IPS-15b (cell line): ENCODE measurements at regions not wholly inside any gene's neighbourhood (a gene's known extent, or its start where the extent isn't known, plus 50 kb on each side); places are given as distances from the start of the nearest gene placed in this dataset.

Experiments used
- H3K27me3 ChIP-seq: one replicate; pipeline ENCODE4 v1.6.1; 2013; ENCODE audit warnings: low read length; ENCODE audit not compliant: control insufficient read depth, insufficient read depth
- H3K36me3 ChIP-seq: one replicate; pipeline ENCODE4 v1.6.1; 2013; ENCODE audit warnings: low read length; ENCODE audit not compliant: control insufficient read depth, insufficient read depth
- H3K4me1 ChIP-seq: one replicate; pipeline ENCODE4 v1.6.1; 2013; ENCODE audit warnings: mild to moderate bottlenecking, low read length; ENCODE audit not compliant: control insufficient read depth, insufficient read depth
- H3K4me3 ChIP-seq: one replicate; pipeline ENCODE4 v1.5.1; 2013; ENCODE audit warnings: low read depth, low read length
- H3K9ac ChIP-seq: one replicate; pipeline ENCODE4 v1.6.1; 2013; ENCODE audit warnings: low read depth, mild to moderate bottlenecking, low read length
- H3K9me3 ChIP-seq: one replicate; pipeline ENCODE4 v1.6.1; 2013; ENCODE audit warnings: mild to moderate bottlenecking, low read length; ENCODE audit not compliant: control insufficient read depth, insufficient read depth

GRCh38 chr13:70604448-70604847 is 496.2 kb upstream of the KLHL1 start:
- peaks cover 5% of the 10 kb centered on the region for H3K4me1 ChIP-seq
- H3K9ac ChIP-seq, result no peak overlapping the region
- H3K36me3 ChIP-seq, result no peaks in the 10 kb centered on the region

DNA sequence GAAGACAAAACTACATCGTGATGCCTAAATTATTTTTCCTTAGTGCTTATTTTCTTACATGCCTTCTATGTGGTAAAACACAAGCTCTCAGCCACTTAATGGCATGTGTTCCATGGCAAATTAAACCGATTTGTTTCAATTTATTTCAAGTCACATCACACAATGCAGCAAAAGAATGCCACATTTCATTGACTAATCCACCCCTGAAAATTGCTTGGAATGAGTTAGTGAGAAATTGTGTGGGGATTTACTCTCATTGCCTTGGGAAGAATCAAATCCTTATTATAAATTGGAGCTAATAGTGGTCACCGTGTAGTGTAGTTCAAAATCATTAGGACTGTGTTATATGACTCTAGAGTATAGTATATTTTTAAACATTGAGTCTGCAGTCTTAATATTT is 485.5 kb upstream of the KLHL1 start:
- H3K9me3 ChIP-seq, result no peaks in the 10 kb centered on the region
- no peaks in the 10 kb centered on the region for H3K36me3 ChIP-seq
- no peak overlapping the region for H3K4me3 ChIP-seq
- no peak overlapping the region for H3K9ac ChIP-seq
- no peaks in the 10 kb centered on the region for H3K27me3 ChIP-seq
- no peaks in the 10 kb centered on the region for H3K4me1 ChIP-seq

More at GRCh38 chr13:70604448-70604847, 496.2 kb upstream of the KLHL1 start:
- Histone ChIP-seq H3K9me3 (no peaks in the 10 kb centered on the region), H3K27me3 (no peaks in the 10 kb centered on the region), H3K4me3 (no peak overlapping the region)

DNA sequence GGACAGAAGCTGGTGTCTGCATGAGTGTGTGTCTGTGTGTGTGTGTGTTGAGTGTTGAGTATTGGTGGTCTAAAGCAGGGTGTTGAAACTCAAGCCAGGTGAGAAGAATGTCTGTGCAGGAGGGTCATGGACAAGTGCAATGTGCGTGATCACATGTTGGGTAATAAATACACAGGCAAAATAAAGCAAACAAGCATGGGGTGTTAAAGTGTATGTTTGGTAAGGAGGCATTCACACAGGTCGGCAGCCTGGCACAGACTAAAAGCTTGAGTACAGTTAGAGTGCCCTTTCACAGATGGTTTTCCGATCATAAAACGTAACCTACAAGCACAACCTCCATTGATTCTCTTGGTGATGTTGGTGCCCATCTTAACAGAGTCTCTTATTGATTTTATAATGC is 476.9 kb upstream of the KLHL1 start:
- no peaks in the 10 kb centered on the region for H3K4me1 ChIP-seq
- no peak overlapping the region for H3K4me3 ChIP-seq
- H3K27me3 ChIP-seq, result no peaks in the 10 kb centered on the region
- no peak overlapping the region for H3K9ac ChIP-seq
- H3K36me3 ChIP-seq, result no peaks in the 10 kb centered on the region
- no peaks in the 10 kb centered on the region for H3K9me3 ChIP-seq

GRCh38 chr13:70580825-70581224 is 472.6 kb upstream of the KLHL1 start:
- no peak overlapping the region for H3K4me3 ChIP-seq
- H3K27me3 ChIP-seq, result no peaks in the 10 kb centered on the region
- no peaks in the 10 kb centered on the region for H3K4me1 ChIP-seq
- H3K9ac ChIP-seq, result no peak overlapping the region
- no peaks in the 10 kb centered on the region for H3K36me3 ChIP-seq
- H3K9me3 ChIP-seq, result no peaks in the 10 kb centered on the region

- H3K36me3 ChIP-seq, result no peaks in the 10 kb centered on the region
- H3K27me3 ChIP-seq, result no peaks in the 10 kb centered on the region
- H3K4me3 ChIP-seq, result no peak overlapping the region
- H3K9ac ChIP-seq, result no peak overlapping the region
- no peaks in the 10 kb centered on the region for H3K9me3 ChIP-seq
- H3K4me1 ChIP-seq, result no peaks in the 10 kb centered on the region
These were observed 471.7 kb upstream of the KLHL1 start for GRCh38 chr13:70579941-70580340.

GRCh38 chr13:70571221-70571620 is 463.0 kb upstream of the KLHL1 start:
- no peaks in the 10 kb centered on the region for H3K9me3 ChIP-seq
- no peaks in the 10 kb centered on the region for H3K27me3 ChIP-seq
- H3K9ac ChIP-seq, result no peak overlapping the region
- H3K36me3 ChIP-seq, result no peaks in the 10 kb centered on the region
- H3K4me1 ChIP-seq, result no peaks in the 10 kb centered on the region
- no peak overlapping the region for H3K4me3 ChIP-seq

DNA sequence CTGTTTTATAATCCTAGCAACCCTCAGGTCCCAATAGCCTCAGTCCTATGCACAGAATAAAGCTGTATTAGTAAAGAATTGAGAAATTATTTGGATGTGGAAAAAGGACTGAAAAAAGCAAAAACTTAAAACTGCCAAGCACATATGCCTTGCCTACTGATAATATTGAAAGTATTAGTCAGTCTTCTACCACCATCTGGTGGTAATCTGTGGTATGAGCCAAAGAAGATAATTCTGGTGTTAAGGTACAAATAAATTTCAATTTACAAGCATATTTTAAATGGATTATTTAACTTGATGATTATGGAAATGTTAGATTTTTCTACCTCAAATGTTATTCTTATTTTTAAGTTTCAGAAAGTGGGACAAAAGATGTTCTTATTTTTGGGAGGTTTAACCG is 460.3 kb upstream of the KLHL1 start:
- no peaks in the 10 kb centered on the region for H3K36me3 ChIP-seq
- H3K9me3 ChIP-seq, result no peaks in the 10 kb centered on the region
- H3K9ac ChIP-seq, result no peak overlapping the region
- no peaks in the 10 kb centered on the region for H3K4me1 ChIP-seq
- no peaks in the 10 kb centered on the region for H3K27me3 ChIP-seq
- no peak overlapping the region for H3K4me3 ChIP-seq

- no peaks in the 10 kb centered on the region for H3K36me3 ChIP-seq
These were observed 436.5 kb upstream of the KLHL1 start for GRCh38 chr13:70544706-70545105.

DNA sequence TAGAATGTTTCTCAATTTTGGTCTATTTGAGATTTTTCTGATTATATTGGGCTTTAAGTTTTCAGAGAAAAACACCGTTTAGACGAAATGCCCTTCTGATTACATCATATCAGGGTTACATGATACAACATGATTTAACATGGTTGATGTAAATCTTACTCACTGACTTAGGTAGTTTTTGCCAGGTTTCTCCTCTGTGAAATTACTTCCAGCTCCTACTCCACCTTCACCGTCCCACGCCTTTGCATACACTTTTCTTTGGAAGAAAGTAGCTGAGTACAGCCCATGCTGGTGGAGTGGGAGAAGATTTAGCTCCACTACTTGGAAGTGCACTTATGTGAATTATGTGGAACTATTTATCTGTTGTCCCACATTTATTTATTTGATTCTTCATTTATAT is 433.2 kb upstream of the KLHL1 start:
- no peaks in the 10 kb centered on the region for H3K36me3 ChIP-seq
- no peaks in the 10 kb centered on the region for H3K4me1 ChIP-seq
- H3K9me3 ChIP-seq, result no peaks in the 10 kb centered on the region
- no peak overlapping the region for H3K9ac ChIP-seq
- H3K27me3 ChIP-seq, result no peaks in the 10 kb centered on the region
- H3K4me3 ChIP-seq, result no peak overlapping the region

More at GRCh38 chr13:70544706-70545105, 436.5 kb upstream of the KLHL1 start:
- H3K4me3 ChIP-seq, result no peak overlapping the region
- H3K27me3 ChIP-seq, result no peaks in the 10 kb centered on the region
- no peaks in the 10 kb centered on the region for H3K9me3 ChIP-seq
- no peaks in the 10 kb centered on the region for H3K4me1 ChIP-seq
- no peak overlapping the region for H3K9ac ChIP-seq

GRCh38 chr13:70534466-70534865 is 426.2 kb upstream of the KLHL1 start:
- Histone ChIP-seq H3K4me3 (no peak overlapping the region), H3K27me3 (no peaks in the 10 kb centered on the region), H3K9me3 (no peaks in the 10 kb centered on the region), H3K36me3 (no peaks in the 10 kb centered on the region), H3K9ac (no peak overlapping the region), H3K4me1 (peaks cover 4% of the 10 kb centered on the region)

GRCh38 chr13:70529652-70530051 is 421.4 kb upstream of the KLHL1 start:
- H3K9me3 ChIP-seq, result no peaks in the 10 kb centered on the region
- H3K27me3 ChIP-seq, result no peaks in the 10 kb centered on the region
- H3K4me1 ChIP-seq, result no peaks in the 10 kb centered on the region
- H3K36me3 ChIP-seq, result no peaks in the 10 kb centered on the region
- H3K9ac ChIP-seq, result no peak overlapping the region
- no peak overlapping the region for H3K4me3 ChIP-seq

- no peaks in the 10 kb centered on the region for H3K9me3 ChIP-seq
- H3K36me3 ChIP-seq, result no peaks in the 10 kb centered on the region
- H3K4me3 ChIP-seq, result no peak overlapping the region
- no peaks in the 10 kb centered on the region for H3K27me3 ChIP-seq
- H3K4me1 ChIP-seq, result no peaks in the 10 kb centered on the region
- H3K9ac ChIP-seq, result no peak overlapping the region
These were observed 419.3 kb upstream of the KLHL1 start for GRCh38 chr13:70527599-70527998.

GRCh38 chr13:70523622-70524021 is 415.4 kb upstream of the KLHL1 start:
- H3K9me3 ChIP-seq, result no peaks in the 10 kb centered on the region
- H3K36me3 ChIP-seq, result no peaks in the 10 kb centered on the region
- no peaks in the 10 kb centered on the region for H3K27me3 ChIP-seq
- no peak overlapping the region for H3K9ac ChIP-seq
- H3K4me1 ChIP-seq, result no peaks in the 10 kb centered on the region
- H3K4me3 ChIP-seq, result no peak overlapping the region
